HEK293 (cell line): ENCODE measurements at regions not wholly inside any gene's neighbourhood (a gene's known extent, or its start where the extent isn't known, plus 50 kb on each side); places are given as distances from the start of the nearest gene placed in this dataset.

Experiments used
- MYNN ChIP-seq: fragments of 450-650 bp; formaldehyde crosslinking; IDR thresholded peaks from 2 replicates; pipeline ENCODE4 v1.5.1; 2016; ENCODE audit warnings: missing biosample characterization, missing genetic modification characterization, borderline replicate concordance
- REPIN1 ChIP-seq: fragments of 450-650 bp; formaldehyde crosslinking; IDR thresholded peaks from 2 replicates; pipeline ENCODE4 v1.5.1; 2017; ENCODE audit warnings: missing biosample characterization, missing genetic modification characterization, low read depth
- YY1 ChIP-seq: fragments of 450-650 bp; formaldehyde crosslinking; IDR thresholded peaks from 2 replicates; pipeline ENCODE4 v1.5.1; 2018; ENCODE audit warnings: missing biosample characterization, missing genetic modification characterization
- ZNF23 ChIP-seq: fragments of 450-650 bp; formaldehyde crosslinking; IDR thresholded peaks from 2 replicates; pipeline ENCODE4 v1.5.1; 2016; ENCODE audit warnings: missing biosample characterization, missing genetic modification characterization, borderline replicate concordance
- ZNF707 ChIP-seq: fragments of 450-650 bp; formaldehyde crosslinking; IDR thresholded peaks from 2 replicates; pipeline ENCODE4 v1.5.1; 2016; ENCODE audit warnings: missing biosample characterization, missing genetic modification characterization
- TF ChIP-seq, protein P1 (sequence below): fragments of 450-650 bp; formaldehyde crosslinking; IDR thresholded peaks from 2 replicates; pipeline ENCODE4 v1.5.1; 2016; ENCODE audit warnings: missing biosample characterization, missing genetic modification characterization
- TF ChIP-seq, protein P2 (sequence below): fragments of 450-650 bp; formaldehyde crosslinking; IDR thresholded peaks from 2 replicates; pipeline ENCODE4 v1.5.1; 2017; ENCODE audit warnings: missing biosample characterization, missing genetic modification characterization
- TF ChIP-seq, protein P3 (sequence below): fragments of 450-650 bp; formaldehyde crosslinking; IDR thresholded peaks from 2 replicates; pipeline ENCODE4 v1.5.1; 2016; ENCODE audit warnings: missing biosample characterization, missing genetic modification characterization
- TF ChIP-seq, protein P4 (sequence below): fragments of 450-650 bp; formaldehyde crosslinking; IDR thresholded peaks from 2 replicates; pipeline ENCODE4 v1.5.1; 2016; ENCODE audit warnings: missing biosample characterization, missing genetic modification characterization

DNA sequence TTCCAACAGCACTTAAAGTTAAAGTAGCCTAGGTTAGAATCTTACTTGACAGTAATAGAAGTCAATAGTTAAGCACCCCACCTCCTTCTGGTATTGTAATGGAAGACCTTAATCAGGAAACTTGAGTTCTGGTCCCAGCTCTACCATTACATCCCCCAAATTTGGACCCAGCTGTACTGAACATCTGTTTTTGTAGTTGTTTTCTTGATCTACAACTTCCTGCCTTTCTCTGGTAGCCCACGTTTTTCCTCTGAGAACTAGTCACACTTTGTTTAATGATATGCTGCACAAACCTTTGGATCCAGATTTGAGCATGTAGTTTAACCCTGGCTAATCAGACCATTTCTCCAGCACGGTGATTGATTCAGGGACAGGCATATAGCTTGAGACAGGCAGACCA, 505.0 kb downstream of the HS3ST4 start:
- TF ChIP-seq ZNF23 (tag by site-specific recombination) (no peak), ZNF707 (tag by site-specific recombination) (no peak), REPIN1 (tag by site-specific recombination) (no peak), MYNN (tag by site-specific recombination) (no peak), YY1 (tag by site-specific recombination) (no peak)
- TF ChIP-seq, protein P1, sequence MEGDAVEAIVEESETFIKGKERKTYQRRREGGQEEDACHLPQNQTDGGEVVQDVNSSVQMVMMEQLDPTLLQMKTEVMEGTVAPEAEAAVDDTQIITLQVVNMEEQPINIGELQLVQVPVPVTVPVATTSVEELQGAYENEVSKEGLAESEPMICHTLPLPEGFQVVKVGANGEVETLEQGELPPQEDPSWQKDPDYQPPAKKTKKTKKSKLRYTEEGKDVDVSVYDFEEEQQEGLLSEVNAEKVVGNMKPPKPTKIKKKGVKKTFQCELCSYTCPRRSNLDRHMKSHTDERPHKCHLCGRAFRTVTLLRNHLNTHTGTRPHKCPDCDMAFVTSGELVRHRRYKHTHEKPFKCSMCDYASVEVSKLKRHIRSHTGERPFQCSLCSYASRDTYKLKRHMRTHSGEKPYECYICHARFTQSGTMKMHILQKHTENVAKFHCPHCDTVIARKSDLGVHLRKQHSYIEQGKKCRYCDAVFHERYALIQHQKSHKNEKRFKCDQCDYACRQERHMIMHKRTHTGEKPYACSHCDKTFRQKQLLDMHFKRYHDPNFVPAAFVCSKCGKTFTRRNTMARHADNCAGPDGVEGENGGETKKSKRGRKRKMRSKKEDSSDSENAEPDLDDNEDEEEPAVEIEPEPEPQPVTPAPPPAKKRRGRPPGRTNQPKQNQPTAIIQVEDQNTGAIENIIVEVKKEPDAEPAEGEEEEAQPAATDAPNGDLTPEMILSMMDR (tag by site-specific recombination): no peak
- TF ChIP-seq, protein P2, sequence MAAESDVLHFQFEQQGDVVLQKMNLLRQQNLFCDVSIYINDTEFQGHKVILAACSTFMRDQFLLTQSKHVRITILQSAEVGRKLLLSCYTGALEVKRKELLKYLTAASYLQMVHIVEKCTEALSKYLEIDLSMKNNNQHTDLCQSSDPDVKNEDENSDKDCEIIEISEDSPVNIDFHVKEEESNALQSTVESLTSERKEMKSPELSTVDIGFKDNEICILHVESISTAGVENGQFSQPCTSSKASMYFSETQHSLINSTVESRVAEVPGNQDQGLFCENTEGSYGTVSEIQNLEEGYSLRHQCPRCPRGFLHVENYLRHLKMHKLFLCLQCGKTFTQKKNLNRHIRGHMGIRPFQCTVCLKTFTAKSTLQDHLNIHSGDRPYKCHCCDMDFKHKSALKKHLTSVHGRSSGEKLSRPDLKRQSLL (tag by site-specific recombination): no peak
- TF ChIP-seq, protein P3, sequence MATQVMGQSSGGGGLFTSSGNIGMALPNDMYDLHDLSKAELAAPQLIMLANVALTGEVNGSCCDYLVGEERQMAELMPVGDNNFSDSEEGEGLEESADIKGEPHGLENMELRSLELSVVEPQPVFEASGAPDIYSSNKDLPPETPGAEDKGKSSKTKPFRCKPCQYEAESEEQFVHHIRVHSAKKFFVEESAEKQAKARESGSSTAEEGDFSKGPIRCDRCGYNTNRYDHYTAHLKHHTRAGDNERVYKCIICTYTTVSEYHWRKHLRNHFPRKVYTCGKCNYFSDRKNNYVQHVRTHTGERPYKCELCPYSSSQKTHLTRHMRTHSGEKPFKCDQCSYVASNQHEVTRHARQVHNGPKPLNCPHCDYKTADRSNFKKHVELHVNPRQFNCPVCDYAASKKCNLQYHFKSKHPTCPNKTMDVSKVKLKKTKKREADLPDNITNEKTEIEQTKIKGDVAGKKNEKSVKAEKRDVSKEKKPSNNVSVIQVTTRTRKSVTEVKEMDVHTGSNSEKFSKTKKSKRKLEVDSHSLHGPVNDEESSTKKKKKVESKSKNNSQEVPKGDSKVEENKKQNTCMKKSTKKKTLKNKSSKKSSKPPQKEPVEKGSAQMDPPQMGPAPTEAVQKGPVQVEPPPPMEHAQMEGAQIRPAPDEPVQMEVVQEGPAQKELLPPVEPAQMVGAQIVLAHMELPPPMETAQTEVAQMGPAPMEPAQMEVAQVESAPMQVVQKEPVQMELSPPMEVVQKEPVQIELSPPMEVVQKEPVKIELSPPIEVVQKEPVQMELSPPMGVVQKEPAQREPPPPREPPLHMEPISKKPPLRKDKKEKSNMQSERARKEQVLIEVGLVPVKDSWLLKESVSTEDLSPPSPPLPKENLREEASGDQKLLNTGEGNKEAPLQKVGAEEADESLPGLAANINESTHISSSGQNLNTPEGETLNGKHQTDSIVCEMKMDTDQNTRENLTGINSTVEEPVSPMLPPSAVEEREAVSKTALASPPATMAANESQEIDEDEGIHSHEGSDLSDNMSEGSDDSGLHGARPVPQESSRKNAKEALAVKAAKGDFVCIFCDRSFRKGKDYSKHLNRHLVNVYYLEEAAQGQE (tag by site-specific recombination): no peak
- TF ChIP-seq, protein P4, sequence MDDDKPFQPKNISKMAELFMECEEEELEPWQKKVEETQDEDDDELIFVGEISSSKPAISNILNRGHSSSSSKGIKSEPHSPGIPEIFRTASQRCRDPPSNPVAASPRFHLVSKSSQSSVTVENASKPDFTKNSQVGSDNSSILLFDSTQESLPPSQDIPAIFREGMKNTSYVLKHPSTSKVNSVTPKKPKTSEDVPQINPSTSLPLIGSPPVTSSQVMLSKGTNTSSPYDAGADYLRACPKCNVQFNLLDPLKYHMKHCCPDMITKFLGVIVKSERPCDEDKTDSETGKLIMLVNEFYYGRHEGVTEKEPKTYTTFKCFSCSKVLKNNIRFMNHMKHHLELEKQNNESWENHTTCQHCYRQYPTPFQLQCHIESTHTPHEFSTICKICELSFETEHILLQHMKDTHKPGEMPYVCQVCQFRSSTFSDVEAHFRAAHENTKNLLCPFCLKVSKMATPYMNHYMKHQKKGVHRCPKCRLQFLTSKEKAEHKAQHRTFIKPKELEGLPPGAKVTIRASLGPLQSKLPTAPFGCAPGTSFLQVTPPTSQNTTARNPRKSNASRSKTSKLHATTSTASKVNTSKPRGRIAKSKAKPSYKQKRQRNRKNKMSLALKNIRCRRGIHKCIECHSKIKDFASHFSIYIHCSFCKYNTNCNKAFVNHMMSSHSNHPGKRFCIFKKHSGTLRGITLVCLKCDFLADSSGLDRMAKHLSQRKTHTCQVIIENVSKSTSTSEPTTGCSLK: no peak
